GM19328 (cell line): ENCODE measurements at regions not wholly inside any gene's neighbourhood (a gene's known extent, or its start where the extent isn't known, plus 50 kb on each side); places are given as distances from the start of the nearest gene placed in this dataset.

Experiments used
- ATAC-seq: cut with Tn5 transposase; IDR thresholded peaks from one replicate; pipeline ENCODE4 v1.9.1; 2021; ENCODE audit warnings: mild to moderate bottlenecking, moderate library complexity; ENCODE audit not compliant: unreplicated experiment

DNA sequence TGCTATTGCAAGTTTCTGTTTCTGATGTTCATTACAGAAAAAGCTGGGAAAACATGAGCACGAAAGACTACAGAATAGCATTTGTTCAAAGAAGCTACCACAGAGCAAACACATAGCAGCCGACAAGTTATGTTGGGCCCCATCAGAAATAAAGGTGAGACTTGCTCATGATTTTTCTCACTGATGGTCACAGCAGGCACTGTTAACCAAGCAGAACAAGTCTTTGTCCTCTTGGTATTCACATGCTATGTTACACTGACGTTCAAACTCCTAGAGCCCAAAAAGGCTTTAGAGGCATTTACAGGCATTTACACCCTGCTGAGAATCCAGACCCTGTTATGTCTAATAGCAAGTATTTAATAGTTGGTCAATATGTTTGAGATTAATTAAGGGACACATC is 235.0 kb upstream of the HNMT start:
- no peak for ATAC-seq

DNA sequence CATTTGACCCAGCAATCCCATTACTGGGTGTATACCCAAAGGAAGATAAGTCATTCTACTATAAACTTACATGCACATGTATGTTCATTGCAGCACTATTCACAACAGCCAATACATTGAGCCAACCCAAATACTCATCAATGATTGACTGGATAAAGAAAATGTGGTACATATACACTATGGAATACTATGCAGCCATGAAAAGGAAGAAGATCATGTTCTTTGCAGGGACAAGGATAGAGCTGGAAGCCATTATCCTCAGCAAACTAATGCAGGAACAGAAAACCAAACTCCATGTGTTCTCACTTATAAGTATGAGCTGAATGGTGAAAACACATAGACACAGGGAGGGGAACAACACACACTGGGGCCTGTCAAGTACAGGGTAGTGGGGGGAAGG is 226.7 kb upstream of the HNMT start:
- no peak for ATAC-seq

DNA sequence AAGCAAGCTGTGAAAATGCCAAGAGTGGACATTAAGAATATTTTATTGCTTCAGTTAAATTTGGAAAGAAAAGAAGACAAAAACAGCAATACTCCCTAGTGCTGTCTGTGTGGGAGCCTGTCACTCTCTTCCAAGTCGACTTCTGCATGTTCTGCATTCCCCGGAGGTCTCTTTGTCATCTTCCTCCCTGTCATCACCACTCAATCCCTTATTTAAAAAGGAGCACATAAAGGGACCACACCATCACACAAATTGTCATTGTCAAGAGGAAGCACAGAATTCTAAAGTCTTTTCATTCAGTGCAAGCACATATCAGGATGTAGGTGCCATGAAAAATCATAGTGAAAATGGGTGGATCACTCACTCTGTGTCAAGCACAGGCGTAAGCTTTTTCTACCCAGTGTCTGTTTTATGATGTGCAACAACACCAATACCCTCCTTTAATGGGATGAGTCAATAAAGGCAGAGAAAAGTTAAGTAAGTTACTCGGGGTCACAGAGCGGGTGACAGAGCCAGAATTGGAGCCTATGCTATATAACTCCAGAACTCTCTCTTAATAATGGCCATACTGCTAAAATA is 222.4 kb upstream of the HNMT start:
- no peak for ATAC-seq

GRCh38 chr2:137747509-137747908 is 216.8 kb upstream of the HNMT start:
- ATAC-seq = no peak

- ATAC-seq = no peak
Measured at GRCh38 chr2:137748533-137748932, 215.7 kb upstream of the HNMT start.

- no peak for ATAC-seq
Measured at GRCh38 chr2:137764646-137765045, 199.6 kb upstream of the HNMT start.

DNA sequence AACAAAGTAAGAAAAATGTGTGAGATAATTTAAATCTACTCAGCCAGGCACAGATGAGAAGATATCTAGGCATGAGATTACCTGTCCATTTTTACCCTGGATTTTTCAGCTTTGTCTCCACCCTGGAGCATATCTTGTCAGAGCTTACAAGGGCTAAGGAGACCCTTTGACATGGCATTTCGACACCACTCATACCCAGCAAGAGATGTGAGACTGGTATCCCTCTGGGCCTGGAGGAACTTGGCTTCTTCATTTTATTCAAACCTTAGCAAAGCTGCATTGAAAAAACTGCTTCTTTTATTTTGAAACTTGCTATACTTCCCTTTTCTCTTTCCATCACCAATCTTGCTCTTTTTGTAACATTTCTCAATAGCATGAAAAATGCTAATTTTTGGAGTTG is 194.9 kb upstream of the HNMT start:
- no peak for ATAC-seq

- no peak for ATAC-seq
Measured at GRCh38 chr2:137770166-137770565, 194.1 kb upstream of the HNMT start.

DNA sequence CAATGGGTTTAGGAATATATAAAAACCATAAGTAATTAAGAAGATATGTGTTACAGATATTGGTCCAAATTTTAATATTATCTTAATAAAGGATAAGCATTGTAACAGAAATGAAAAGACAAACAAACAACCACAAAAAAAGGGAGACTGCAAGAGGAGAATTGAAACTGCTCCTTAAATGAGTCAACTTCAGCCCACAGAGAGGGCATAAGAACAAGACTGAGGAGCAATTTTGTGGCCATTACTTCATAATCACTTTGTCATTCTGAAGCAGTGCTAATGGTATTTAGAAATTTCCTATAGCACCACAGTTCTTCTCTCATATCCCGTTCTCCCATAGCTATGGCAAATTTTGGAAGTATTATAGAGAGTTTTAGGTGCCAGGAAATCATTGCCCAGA is 193.2 kb upstream of the HNMT start:
- no peak for ATAC-seq

GRCh38 chr2:137772451-137772850 is 191.8 kb upstream of the HNMT start:
- no peak for ATAC-seq

DNA sequence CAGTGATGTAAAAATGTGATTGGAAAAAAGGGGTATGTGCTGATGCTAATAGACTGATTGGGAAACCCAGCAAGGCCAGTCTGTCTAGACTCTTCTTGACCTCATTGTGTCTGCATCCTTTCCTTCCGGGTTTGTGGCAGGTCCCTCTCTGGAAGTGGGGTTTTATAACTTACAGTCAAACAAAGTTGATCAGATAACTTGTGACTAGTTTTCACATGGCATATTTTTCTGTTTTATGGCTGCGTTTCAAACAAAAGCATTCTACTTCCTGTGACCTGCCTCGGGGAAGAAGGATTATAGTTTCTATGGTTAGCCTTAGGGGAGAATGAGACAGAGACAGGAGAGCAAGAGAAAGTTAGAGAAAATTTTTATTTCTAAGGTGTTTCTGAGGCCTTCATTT is 188.7 kb upstream of the HNMT start:
- ATAC-seq = no peak

GRCh38 chr2:137776697-137777096 is 187.6 kb upstream of the HNMT start:
- no peak for ATAC-seq

DNA sequence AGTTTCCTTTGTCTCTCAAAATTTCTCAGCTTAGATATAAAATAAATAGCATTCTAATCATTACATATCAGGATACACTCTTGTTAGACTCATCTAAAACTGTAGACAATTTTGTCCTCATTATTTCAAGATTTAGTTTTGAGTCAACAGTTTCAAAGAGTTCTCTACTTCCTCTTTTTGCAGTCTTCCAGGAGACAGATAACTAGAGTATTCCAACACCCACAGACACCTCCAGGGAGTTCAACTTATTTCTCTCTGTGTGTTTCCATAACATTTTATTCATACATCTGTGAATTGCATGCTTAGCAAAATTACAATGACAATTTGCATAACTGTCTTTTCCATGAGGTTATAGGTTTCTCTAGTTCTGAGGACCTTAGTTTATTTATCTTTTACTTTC is 166.6 kb upstream of the HNMT start:
- no peak for ATAC-seq

GRCh38 chr2:137799600-137799999 is 164.7 kb upstream of the HNMT start:
- ATAC-seq = no peak

- ATAC-seq = no peak
Measured at GRCh38 chr2:137800386-137800785, 163.9 kb upstream of the HNMT start.

- no peak for ATAC-seq
Measured at GRCh38 chr2:137801228-137801627, 163.0 kb upstream of the HNMT start.

GRCh38 chr2:137802038-137802437 is 162.2 kb upstream of the HNMT start:
- no peak for ATAC-seq

- no peak for ATAC-seq
Measured at GRCh38 chr2:137806068-137806805, 158.0 kb upstream of the HNMT start.

GRCh38 chr2:137809252-137809651 is 155.0 kb upstream of the HNMT start:
- no peak for ATAC-seq

DNA sequence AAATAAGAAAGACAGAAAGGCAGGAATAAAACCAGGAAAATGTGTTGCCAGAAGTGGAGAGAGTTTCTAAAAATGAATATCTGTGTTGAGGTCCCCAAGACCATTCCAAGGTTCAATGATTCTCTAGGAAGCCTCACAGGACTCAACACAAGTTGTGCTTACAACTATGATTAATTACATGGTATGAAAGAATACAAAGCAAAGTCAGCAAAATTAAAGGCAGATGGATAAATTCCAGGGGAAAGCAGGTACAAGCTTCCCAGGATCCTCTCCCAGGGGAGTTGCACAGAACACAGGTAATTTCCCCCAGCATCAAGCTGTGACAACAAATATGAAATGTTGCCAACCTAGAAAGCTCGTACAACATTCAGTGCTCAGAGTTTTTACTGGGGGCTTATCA is 154.4 kb upstream of the HNMT start:
- no peak for ATAC-seq

GRCh38 chr2:137812517-137812916 is 151.8 kb upstream of the HNMT start:
- no peak for ATAC-seq

DNA sequence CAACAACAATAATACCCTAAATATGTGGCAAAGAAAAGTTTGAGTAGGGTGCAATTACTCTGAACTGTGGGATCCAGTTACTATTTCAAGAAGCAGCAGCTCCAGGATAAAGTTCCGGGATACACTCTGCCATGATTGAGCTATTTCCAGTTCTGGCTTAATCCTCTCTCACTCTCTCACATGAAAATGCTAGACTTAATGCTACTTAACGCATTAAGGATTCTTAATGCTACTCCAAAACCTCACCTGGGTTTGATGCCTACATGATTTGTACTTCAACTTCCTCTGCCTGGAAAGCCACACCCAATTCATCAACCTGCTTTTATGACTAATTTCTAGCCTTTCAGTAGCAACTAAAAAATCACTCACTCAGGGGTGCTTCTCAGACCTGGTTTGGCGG is 151.1 kb upstream of the HNMT start:
- no peak for ATAC-seq

GRCh38 chr2:137817058-137817457 is 147.2 kb upstream of the HNMT start:
- ATAC-seq = no peak
